GM12875 (cell line): ENCODE measurements at regions not wholly inside any gene's neighbourhood (a gene's known extent, or its start where the extent isn't known, plus 50 kb on each side); places are given as distances from the start of the nearest gene placed in this dataset.

Experiments
- H3K4me3 ChIP-seq: one replicate; pipeline ENCODE4 v1.5.1; 2011; ENCODE audit warnings: low read depth, low read length, control low read depth
- TF ChIP-seq, protein P1 (sequence below): IDR thresholded peaks from 2 replicates; pipeline ENCODE4 v1.5.1; 2011; ENCODE audit warnings: low read depth, mild to moderate bottlenecking, control low read depth, inconsistent platforms, low read length, moderate library complexity, borderline replicate concordance; ENCODE audit not compliant: insufficient read depth

DNA sequence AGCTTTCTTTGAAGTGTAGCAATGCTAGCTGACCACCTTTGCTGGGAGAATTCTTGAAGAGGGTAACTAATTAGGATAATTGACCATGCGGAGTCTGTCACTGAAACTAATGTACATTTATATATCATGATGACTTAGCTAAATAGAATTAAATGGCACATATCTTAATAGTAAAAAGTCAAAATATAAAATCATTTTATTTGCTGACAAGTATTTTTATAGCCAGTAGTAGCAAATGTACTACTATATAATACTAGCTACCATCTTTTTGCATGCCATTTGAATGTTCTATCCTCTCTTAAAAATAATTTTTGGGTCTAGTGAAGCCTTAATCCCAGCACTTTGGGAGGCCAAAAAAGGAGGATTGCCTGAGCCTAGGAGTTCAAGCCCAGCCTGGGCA is 605.8 kb upstream of the COX7C start:
- TF ChIP-seq, protein P1, sequence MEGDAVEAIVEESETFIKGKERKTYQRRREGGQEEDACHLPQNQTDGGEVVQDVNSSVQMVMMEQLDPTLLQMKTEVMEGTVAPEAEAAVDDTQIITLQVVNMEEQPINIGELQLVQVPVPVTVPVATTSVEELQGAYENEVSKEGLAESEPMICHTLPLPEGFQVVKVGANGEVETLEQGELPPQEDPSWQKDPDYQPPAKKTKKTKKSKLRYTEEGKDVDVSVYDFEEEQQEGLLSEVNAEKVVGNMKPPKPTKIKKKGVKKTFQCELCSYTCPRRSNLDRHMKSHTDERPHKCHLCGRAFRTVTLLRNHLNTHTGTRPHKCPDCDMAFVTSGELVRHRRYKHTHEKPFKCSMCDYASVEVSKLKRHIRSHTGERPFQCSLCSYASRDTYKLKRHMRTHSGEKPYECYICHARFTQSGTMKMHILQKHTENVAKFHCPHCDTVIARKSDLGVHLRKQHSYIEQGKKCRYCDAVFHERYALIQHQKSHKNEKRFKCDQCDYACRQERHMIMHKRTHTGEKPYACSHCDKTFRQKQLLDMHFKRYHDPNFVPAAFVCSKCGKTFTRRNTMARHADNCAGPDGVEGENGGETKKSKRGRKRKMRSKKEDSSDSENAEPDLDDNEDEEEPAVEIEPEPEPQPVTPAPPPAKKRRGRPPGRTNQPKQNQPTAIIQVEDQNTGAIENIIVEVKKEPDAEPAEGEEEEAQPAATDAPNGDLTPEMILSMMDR: no peak
- H3K4me3 ChIP-seq: no peak overlapping the region

DNA sequence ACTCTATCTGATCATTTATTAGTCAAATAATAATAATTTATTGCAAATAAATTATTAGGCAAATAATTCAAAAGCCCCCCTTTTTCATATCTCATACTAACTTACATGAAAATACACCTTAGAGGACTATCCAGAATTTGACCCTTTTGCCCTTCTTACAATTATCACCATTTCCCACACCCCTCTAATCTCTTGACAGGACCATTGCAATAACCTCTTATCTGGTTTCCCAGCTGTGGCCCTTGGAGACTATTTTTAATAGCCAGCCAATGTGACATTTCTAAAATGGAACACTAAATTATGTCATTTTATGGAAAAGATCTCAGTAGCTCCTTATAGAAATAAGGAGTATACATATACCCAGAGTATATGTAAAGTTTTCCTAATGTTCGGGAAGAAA is 588.4 kb upstream of the COX7C start:
- TF ChIP-seq, protein P1: no peak
- H3K4me3 ChIP-seq: no peak overlapping the region

DNA sequence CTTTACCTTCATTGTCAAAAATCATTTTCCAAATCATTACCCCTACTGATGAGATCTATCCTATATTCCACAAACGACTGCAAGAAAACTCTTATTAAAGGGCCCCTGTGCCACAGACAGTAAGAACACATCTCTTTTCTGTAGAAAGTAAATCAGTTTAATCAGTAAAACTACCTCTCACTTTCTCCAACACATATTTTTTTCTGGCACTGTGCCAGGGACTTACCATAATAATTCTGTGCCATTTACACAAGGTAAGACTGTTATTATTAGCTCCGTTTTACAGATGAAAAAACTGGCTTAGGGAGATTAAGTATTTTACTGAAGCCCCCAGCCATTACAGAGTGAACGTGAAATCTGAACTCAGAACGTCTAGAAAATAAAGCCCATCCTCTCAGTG is 587.0 kb upstream of the COX7C start:
- TF ChIP-seq, protein P1: no peak
- H3K4me3 ChIP-seq: no peak overlapping the region

DNA sequence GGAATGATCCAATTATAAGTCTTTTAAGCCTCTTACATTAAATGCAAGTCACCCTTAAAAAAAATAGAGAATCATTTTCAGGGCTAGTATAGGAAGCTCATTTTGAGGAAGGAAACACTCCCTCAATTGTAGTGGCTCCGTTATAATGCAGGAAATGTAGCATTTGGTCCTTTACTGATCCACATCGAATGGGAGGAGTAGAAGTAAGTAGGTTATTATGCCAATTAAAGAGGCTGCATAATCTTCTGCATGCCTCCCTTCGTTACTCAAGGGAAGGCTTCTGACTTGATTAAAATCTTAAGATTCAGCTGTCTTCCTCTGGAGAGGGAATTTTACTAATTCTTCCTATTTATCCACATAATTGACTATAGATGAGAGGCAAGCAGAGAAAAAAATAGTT is 579.2 kb upstream of the COX7C start:
- TF ChIP-seq, protein P1: no peak

DNA sequence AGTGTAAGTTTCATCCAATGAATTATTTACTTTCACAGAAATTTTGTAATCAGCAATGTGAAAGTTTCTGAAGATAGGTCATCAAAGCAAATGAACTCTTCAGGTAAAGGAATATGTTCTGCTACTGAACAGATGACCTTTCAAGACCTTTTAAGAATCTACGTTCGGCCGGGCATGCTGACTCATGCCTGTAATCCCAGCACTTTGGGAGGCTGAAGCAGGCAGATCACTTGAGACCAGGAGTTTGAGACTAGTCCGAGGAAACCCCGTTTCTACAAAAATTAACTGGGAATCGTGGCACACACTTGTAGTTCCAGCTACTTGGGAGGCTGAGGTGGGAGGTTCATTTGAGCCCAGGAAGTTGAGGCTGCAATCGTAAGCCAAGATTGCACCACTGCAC is 578.4 kb upstream of the COX7C start:
- no peak overlapping the region for H3K4me3 ChIP-seq
- TF ChIP-seq, protein P1: no peak

More for the DNA sequence above, 579.2 kb upstream of the COX7C start:
- H3K4me3 ChIP-seq: no peak overlapping the region

DNA sequence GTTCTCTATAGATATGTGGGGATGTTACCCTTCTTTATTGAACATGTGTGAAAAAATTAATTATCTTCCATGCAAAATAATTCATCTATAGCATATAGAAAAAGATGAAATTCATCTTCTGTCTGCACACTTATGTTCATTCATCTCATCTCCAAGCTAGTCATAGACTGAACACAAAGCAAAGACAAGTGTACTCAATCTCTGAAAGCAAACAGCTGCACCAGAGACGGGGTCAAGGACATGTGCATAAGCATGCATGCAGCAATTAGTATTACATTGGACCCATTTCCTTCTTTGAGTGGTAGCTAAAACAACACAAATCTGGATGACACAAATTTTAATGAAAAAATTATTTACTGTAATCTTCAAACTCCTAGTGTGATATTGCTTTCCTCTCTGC is 547.0 kb upstream of the COX7C start:
- TF ChIP-seq, protein P1: no peak
- H3K4me3 ChIP-seq: no peak overlapping the region

DNA sequence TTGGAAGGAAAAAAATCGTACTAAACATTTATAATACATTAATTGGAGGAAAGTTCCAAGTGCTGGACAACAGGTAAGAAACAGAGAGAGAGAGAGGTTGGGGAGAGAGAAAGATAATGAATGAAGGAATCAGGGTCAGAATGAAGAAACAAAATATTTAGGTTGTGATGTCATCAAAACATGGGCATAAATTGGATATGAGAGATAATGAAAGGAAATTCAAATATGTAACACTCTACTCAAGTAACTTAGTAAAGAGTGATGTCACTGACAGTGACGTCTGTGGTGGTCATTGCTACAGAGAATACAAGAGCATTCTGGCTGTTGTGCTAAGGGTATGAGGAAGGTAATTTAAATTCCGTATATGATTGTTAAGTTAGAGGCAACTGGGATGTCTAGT is 543.4 kb upstream of the COX7C start:
- H3K4me3 ChIP-seq: no peak overlapping the region
- TF ChIP-seq, protein P1: no peak
